ENCODE measurements at regions not wholly inside any gene's neighbourhood (a gene's known extent, or its start where the extent isn't known, plus 50 kb on each side); places are given as distances from the start of the nearest gene placed in this dataset.

- TF ChIP-seq, protein P1, sequence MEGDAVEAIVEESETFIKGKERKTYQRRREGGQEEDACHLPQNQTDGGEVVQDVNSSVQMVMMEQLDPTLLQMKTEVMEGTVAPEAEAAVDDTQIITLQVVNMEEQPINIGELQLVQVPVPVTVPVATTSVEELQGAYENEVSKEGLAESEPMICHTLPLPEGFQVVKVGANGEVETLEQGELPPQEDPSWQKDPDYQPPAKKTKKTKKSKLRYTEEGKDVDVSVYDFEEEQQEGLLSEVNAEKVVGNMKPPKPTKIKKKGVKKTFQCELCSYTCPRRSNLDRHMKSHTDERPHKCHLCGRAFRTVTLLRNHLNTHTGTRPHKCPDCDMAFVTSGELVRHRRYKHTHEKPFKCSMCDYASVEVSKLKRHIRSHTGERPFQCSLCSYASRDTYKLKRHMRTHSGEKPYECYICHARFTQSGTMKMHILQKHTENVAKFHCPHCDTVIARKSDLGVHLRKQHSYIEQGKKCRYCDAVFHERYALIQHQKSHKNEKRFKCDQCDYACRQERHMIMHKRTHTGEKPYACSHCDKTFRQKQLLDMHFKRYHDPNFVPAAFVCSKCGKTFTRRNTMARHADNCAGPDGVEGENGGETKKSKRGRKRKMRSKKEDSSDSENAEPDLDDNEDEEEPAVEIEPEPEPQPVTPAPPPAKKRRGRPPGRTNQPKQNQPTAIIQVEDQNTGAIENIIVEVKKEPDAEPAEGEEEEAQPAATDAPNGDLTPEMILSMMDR (IDR thresholded peaks at IDR 0.05; ENCODE audit: poor library complexity, severe bottlenecking), result no peak
- TF ChIP-seq EZH2 (IDR thresholded peaks at IDR 0.05; ENCODE audit: borderline replicate concordance, insufficient read depth, low read length, poor library complexity, severe bottlenecking), result no peak
- TF ChIP-seq EP300 (conservative IDR thresholded peaks at IDR 0.05; ENCODE audit: poor library complexity, severe bottlenecking), result no peak
- TF ChIP-seq, protein P2, sequence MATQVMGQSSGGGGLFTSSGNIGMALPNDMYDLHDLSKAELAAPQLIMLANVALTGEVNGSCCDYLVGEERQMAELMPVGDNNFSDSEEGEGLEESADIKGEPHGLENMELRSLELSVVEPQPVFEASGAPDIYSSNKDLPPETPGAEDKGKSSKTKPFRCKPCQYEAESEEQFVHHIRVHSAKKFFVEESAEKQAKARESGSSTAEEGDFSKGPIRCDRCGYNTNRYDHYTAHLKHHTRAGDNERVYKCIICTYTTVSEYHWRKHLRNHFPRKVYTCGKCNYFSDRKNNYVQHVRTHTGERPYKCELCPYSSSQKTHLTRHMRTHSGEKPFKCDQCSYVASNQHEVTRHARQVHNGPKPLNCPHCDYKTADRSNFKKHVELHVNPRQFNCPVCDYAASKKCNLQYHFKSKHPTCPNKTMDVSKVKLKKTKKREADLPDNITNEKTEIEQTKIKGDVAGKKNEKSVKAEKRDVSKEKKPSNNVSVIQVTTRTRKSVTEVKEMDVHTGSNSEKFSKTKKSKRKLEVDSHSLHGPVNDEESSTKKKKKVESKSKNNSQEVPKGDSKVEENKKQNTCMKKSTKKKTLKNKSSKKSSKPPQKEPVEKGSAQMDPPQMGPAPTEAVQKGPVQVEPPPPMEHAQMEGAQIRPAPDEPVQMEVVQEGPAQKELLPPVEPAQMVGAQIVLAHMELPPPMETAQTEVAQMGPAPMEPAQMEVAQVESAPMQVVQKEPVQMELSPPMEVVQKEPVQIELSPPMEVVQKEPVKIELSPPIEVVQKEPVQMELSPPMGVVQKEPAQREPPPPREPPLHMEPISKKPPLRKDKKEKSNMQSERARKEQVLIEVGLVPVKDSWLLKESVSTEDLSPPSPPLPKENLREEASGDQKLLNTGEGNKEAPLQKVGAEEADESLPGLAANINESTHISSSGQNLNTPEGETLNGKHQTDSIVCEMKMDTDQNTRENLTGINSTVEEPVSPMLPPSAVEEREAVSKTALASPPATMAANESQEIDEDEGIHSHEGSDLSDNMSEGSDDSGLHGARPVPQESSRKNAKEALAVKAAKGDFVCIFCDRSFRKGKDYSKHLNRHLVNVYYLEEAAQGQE (IDR thresholded peaks at IDR 0.05; ENCODE audit: borderline replicate concordance), result no peak
- TF ChIP-seq POLR2AphosphoS5 (IDR thresholded peaks at IDR 0.05), result no peak
- TF ChIP-seq RAD21 (conservative IDR thresholded peaks at IDR 0.05), result no peak
- TF ChIP-seq MXI1 (conservative IDR thresholded peaks at IDR 0.05; ENCODE audit: poor library complexity, severe bottlenecking), result no peak
- no peak for TF ChIP-seq SMC3 (conservative IDR thresholded peaks at IDR 0.05; ENCODE audit: poor library complexity)
Measured at GRCh38 chr13:55991666-55992065, 1149.1 kb upstream of the PRR20A start.
